HEK293T (cell line): ENCODE measurements at regions not wholly inside any gene's neighbourhood (a gene's known extent, or its start where the extent isn't known, plus 50 kb on each side); places are given as distances from the start of the nearest gene placed in this dataset.

ENCODE experiments used
- ARNT ChIP-seq: fragments of 450-650 bp; IDR thresholded peaks from 2 replicates; pipeline ENCODE4 v1.6.1; 2017; ENCODE audit warnings: mild to moderate bottlenecking
- BHLHE40 ChIP-seq: fragments of 450-650 bp; IDR thresholded peaks from 2 replicates; pipeline ENCODE4 v1.6.1; 2016; ENCODE audit warnings: mild to moderate bottlenecking, moderate library complexity, borderline replicate concordance
- ELF4 ChIP-seq: fragments of 450-650 bp; IDR thresholded peaks from 2 replicates; pipeline ENCODE4 v1.6.1; 2017; ENCODE audit warnings: antibody characterized with exemption
- FOXA1 ChIP-seq: fragments of 450-650 bp; IDR thresholded peaks from 2 replicates; pipeline ENCODE4 v1.6.1; 2016; ENCODE audit warnings: mild to moderate bottlenecking
- FOXK2 ChIP-seq: fragments of 450-650 bp; IDR thresholded peaks from 2 replicates; pipeline ENCODE4 v1.6.1; 2016; ENCODE audit warnings: mild to moderate bottlenecking
- FOXM1 ChIP-seq: fragments of 450-650 bp; IDR thresholded peaks from 2 replicates; pipeline ENCODE4 v1.6.1; 2017; ENCODE audit warnings: mild to moderate bottlenecking, borderline replicate concordance
- HDGF ChIP-seq: fragments of 450-650 bp; IDR thresholded peaks from 2 replicates; pipeline ENCODE4 v1.6.1; 2017; ENCODE audit warnings: antibody characterized with exemption, borderline replicate concordance
- L3MBTL2 ChIP-seq: fragments of 450-650 bp; conservative IDR thresholded peaks from 2 replicates; pipeline ENCODE4 v1.6.1; 2016; ENCODE audit warnings: mild to moderate bottlenecking
- LEF1 ChIP-seq: fragments of 450-650 bp; IDR thresholded peaks from 2 replicates; pipeline ENCODE4 v1.6.1; 2017; ENCODE audit warnings: mild to moderate bottlenecking, borderline replicate concordance
- NFRKB ChIP-seq: fragments of 450-650 bp; IDR thresholded peaks from 2 replicates; pipeline ENCODE4 v1.6.1; 2016; ENCODE audit warnings: mild to moderate bottlenecking, moderate library complexity
- SP1 ChIP-seq: fragments of 450-650 bp; IDR thresholded peaks from 2 replicates; pipeline ENCODE4 v1.6.1; 2017
- SUZ12 ChIP-seq: fragments of 450-650 bp; IDR thresholded peaks from 2 replicates; pipeline ENCODE4 v1.6.1; 2016; ENCODE audit warnings: mild to moderate bottlenecking
- TARDBP ChIP-seq: fragments of 450-650 bp; IDR thresholded peaks from 2 replicates; pipeline ENCODE4 v1.6.1; 2016
- TF ChIP-seq, protein P1 (sequence below): fragments of 450-650 bp; IDR thresholded peaks from 2 replicates; pipeline ENCODE4 v1.6.1; 2016

DNA sequence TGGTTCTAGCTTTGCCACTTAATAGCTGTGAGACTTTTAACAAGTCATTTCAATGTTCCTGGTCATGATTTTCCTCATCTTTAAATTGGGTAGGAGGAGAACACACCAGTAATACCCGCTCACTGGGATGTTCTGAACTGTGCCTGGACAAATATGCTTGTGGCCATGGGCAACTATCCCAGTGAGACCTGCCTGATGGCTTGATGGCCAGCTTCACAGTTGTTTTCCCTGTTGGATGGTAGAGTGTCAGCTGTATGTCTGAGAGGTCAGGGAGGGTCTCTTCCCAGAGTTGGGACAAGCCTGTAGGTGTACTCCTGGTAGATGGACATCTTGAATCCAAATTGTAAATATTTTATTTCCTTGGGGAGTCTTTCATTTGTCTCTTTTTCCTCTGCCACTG, 92.5 kb upstream of the PFN2 start:
- no peak for TF ChIP-seq LEF1
- TF ChIP-seq TARDBP: no peak
- TF ChIP-seq SP1: no peak
- no peak for TF ChIP-seq FOXA1
- no peak for TF ChIP-seq BHLHE40
- TF ChIP-seq ELF4: no peak
- TF ChIP-seq ARNT: no peak
- no peak for TF ChIP-seq NFRKB
- no peak for TF ChIP-seq L3MBTL2
- no peak for TF ChIP-seq SUZ12
- TF ChIP-seq, protein P1, sequence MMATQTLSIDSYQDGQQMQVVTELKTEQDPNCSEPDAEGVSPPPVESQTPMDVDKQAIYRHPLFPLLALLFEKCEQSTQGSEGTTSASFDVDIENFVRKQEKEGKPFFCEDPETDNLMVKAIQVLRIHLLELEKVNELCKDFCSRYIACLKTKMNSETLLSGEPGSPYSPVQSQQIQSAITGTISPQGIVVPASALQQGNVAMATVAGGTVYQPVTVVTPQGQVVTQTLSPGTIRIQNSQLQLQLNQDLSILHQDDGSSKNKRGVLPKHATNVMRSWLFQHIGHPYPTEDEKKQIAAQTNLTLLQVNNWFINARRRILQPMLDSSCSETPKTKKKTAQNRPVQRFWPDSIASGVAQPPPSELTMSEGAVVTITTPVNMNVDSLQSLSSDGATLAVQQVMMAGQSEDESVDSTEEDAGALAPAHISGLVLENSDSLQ: no peak
- TF ChIP-seq FOXK2: no peak
- TF ChIP-seq HDGF: no peak
- TF ChIP-seq FOXM1: no peak
